Coronary artery (tissue), 2 donors: ENCODE measurements at regions not wholly inside any gene's neighbourhood (a gene's known extent, or its start where the extent isn't known, plus 50 kb on each side); places are given as distances from the start of the nearest gene placed in this dataset.

ENCODE experiments used
- DNase-seq: peaks from one replicate; pipeline ENCODE4 v3.0.0-alpha.2; 2017; ENCODE audit warnings: low spot score
- H3K27ac ChIP-seq, 2 donors: fragments of 200-600 bp; sonication (generic); one replicate each; pipeline ENCODE4 v1.5.1; 2016 to 2019
- H3K4me3 ChIP-seq: fragments of 200-600 bp; sonication (generic); 2 replicates; pipeline ENCODE4 v1.5.1; 2016; ENCODE audit warnings: mild to moderate bottlenecking, moderate library complexity
- CTCF ChIP-seq: fragments of 200-600 bp; sonication (generic); IDR thresholded peaks from one replicate; pipeline ENCODE4 v1.5.1; 2019; ENCODE audit warnings: antibody characterized with exemption

- Histone ChIP-seq H3K4me3 (no peak overlapping the region), H3K27ac (no peak overlapping the region)
- no peak for TF ChIP-seq CTCF
- DNase-seq: no peak
These were observed 62.9 kb upstream of the PDE3A start for GRCh38 chr12:20305470-20305869.

- H3K27ac ChIP-seq: no peak overlapping the region
- no peak for TF ChIP-seq CTCF
- no peak overlapping the region for H3K4me3 ChIP-seq
- no peak for DNase-seq
These were observed 58.7 kb upstream of the PDE3A start for GRCh38 chr12:20309504-20310148.

DNA sequence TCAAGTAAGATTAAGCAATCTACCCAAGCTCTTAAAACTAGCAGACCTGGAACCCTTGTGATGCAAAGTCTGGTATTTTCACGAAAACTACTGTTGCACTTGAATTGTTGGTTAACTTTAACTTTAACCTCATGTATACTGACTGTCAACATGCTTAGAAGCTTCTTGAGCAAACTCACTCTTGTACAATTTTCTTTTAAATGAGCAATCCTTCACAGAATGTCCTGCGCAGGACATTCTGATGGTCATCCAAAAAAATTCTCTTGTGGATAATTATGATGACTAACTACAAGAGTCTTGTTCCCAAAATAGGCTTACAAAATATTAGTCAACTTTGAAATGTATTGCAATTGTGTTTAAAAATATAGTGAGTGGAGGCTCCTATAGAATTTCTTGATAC is 54.0 kb upstream of the PDE3A start:
- no peak overlapping the region for H3K27ac ChIP-seq
- no peak for DNase-seq
- H3K4me3 ChIP-seq: no peak overlapping the region
- no peak for TF ChIP-seq CTCF

DNA sequence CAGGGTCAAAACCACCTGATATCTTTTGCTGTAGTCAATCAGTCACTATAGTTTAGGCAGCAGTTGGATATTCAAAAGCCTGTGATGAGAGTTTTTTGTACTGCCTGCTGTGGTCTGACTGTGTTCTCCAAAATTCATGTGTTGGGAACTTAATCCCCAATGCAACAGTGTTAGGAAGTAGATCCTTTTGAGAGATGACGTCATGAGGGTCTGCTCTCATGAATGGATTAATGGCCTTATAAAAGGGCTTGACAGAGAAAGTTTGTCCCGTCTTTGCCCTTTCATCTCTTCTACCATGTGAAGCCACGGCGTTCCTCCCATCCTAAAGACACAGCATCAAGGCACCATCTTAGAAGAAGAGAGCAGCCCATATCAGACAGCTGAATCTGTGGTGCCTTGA is 50.8 kb upstream of the PDE3A start:
- Histone ChIP-seq H3K4me3 (no peak overlapping the region), H3K27ac (no peak overlapping the region)
- TF ChIP-seq CTCF: no peak
- DNase-seq: no peak
